ENCODE measurements at regions not wholly inside any gene's neighbourhood (a gene's known extent, or its start where the extent isn't known, plus 50 kb on each side); places are given as distances from the start of the nearest gene placed in this dataset.

DNA sequence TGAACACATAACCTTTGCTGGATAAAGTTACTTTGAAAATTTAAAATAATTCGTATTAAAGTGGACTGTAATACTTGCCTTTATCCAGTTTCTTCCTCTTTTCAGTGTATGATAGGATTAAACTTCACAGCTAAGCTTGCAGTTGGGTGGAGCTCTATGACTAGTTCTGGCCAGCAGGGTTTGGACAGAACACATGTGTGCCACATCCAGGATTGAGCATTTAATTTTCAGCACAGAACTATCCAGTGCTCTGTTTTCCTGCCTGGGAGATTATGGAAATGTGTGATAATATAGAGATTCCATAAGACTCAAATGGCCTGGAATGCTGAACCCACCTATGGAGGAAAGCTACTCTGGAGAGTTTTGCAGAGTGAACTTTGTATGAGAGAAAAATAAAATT, 200.2 kb downstream of the OSR1 start:
- no peaks in the 10 kb centered on the region for H3K27me3 Mint-ChIP-seq (ENCODE audit: unreplicated experiment)
- H3K27ac Mint-ChIP-seq (ENCODE audit: unreplicated experiment) = no peak overlapping the region
- CTCF ChIA-PET = no interaction called here
- no peaks in the 10 kb centered on the region for H3K36me3 Mint-ChIP-seq (ENCODE audit: insufficient read depth, unreplicated experiment)
- intact Hi-C loops (cut with micrococcal nuclease; ENCODE audit: unreplicated experiment) = no loop called here
- TF ChIP-seq, protein P1, sequence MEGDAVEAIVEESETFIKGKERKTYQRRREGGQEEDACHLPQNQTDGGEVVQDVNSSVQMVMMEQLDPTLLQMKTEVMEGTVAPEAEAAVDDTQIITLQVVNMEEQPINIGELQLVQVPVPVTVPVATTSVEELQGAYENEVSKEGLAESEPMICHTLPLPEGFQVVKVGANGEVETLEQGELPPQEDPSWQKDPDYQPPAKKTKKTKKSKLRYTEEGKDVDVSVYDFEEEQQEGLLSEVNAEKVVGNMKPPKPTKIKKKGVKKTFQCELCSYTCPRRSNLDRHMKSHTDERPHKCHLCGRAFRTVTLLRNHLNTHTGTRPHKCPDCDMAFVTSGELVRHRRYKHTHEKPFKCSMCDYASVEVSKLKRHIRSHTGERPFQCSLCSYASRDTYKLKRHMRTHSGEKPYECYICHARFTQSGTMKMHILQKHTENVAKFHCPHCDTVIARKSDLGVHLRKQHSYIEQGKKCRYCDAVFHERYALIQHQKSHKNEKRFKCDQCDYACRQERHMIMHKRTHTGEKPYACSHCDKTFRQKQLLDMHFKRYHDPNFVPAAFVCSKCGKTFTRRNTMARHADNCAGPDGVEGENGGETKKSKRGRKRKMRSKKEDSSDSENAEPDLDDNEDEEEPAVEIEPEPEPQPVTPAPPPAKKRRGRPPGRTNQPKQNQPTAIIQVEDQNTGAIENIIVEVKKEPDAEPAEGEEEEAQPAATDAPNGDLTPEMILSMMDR (IDR thresholded peaks at IDR 0.05; ENCODE audit: unreplicated experiment) = no peak
- H3K4me3 Mint-ChIP-seq (ENCODE audit: low read depth, unreplicated experiment) = no peak overlapping the region
- H3K4me1 Mint-ChIP-seq (ENCODE audit: low read depth, unreplicated experiment) = no peaks in the 10 kb centered on the region
- peaks cover 7% of the 10 kb centered on the region for H3K9me3 Mint-ChIP-seq (ENCODE audit: low read depth, unreplicated experiment)
- no peak for DNase-seq
- no TSS peak for BruUV-seq (replicated peaks)

DNA sequence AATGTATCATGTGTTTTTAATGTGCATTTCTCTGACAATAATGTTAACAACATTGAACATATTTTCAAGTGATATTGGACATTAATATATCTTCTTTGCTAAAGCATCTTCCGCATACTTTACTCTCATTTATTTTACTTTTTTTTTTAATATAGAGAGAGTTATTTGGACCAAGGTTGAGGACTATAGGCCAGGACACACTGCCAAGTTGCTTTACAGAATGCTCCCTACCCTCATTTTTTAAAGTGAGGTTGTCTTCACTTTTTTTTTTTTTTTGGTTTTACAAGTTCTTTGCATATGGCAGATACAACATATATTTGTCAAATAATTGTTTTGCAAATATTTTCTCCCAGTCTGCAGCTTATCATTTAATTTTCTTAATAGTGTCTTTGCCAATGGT, 201.8 kb downstream of the OSR1 start:
- H3K36me3 Mint-ChIP-seq (ENCODE audit: insufficient read depth, unreplicated experiment) = no peaks in the 10 kb centered on the region
- CTCF ChIA-PET = no interaction called here
- no peak overlapping the region for H3K4me3 Mint-ChIP-seq (ENCODE audit: low read depth, unreplicated experiment)
- no TSS peak for BruUV-seq (replicated peaks)
- no peak for DNase-seq
- H3K27ac Mint-ChIP-seq (ENCODE audit: unreplicated experiment) = no peak overlapping the region
- H3K4me1 Mint-ChIP-seq (ENCODE audit: low read depth, unreplicated experiment) = no peaks in the 10 kb centered on the region
- TF ChIP-seq, protein P1 (IDR thresholded peaks at IDR 0.05; ENCODE audit: unreplicated experiment) = no peak
- H3K9me3 Mint-ChIP-seq (ENCODE audit: low read depth, unreplicated experiment) = peaks cover 10% of the 10 kb centered on the region
- no peaks in the 10 kb centered on the region for H3K27me3 Mint-ChIP-seq (ENCODE audit: unreplicated experiment)
- intact Hi-C loops (cut with micrococcal nuclease; ENCODE audit: unreplicated experiment) = no loop called here

DNA sequence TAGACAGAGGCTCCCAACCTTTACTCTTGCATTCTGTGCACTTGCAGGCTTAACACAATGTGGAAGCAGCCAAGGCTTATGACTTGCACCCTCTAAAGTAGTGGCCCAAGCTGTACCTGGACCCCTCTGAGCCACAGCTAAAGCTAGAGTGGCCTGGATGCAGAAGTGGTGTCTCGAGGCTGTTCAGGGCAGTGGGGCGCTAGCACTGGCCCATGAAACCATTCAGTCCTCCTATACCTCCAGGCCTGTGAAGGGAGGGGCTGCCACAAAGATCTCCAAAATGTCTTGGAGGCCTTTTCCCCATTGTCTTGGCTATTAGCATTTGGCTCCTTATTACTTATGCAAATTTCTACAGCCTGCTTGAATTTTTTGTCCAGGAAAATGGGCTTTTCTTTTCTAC, 207.7 kb downstream of the OSR1 start:
- BruUV-seq (replicated peaks) = no TSS peak
- H3K4me1 Mint-ChIP-seq (ENCODE audit: low read depth, unreplicated experiment) = no peaks in the 10 kb centered on the region
- no peaks in the 10 kb centered on the region for H3K27me3 Mint-ChIP-seq (ENCODE audit: unreplicated experiment)
- peaks cover 14% of the 10 kb centered on the region for H3K9me3 Mint-ChIP-seq (ENCODE audit: low read depth, unreplicated experiment)
- CTCF ChIA-PET = no interaction called here
- H3K36me3 Mint-ChIP-seq (ENCODE audit: insufficient read depth, unreplicated experiment) = no peaks in the 10 kb centered on the region
- H3K27ac Mint-ChIP-seq (ENCODE audit: unreplicated experiment) = no peak overlapping the region
- DNase-seq = no peak
- H3K4me3 Mint-ChIP-seq (ENCODE audit: low read depth, unreplicated experiment) = no peak overlapping the region
- TF ChIP-seq, protein P1 (IDR thresholded peaks at IDR 0.05; ENCODE audit: unreplicated experiment) = no peak
- intact Hi-C loops (cut with micrococcal nuclease; ENCODE audit: unreplicated experiment) = no loop called here

DNA sequence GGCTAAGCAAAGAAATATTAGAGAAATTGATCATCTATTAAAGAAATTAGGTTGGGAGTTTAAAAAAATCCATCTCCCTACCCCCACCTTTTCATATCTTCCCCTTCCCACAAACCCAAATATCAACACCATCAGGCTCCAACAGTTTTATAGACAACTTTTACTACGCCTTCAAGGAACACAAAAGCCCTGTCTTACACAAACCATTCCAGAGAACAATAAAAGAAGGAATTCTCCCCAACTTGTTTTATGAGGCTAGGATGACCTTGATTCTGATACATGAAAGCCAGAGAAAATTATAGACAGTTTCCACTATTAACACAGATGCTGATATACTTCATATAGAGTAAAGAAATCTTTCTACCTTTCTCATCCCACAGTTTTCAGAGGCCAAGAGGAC, 211.6 kb downstream of the OSR1 start:
- H3K27me3 Mint-ChIP-seq (ENCODE audit: unreplicated experiment) = no peaks in the 10 kb centered on the region
- intact Hi-C loops (cut with micrococcal nuclease; ENCODE audit: unreplicated experiment) = loop anchor here (1.0 to 10.0 kb wide), 2 partner anchors 109 to 198 kb away; no protein-coding TSS in a partner anchor
- peaks cover 11% of the 10 kb centered on the region for H3K9me3 Mint-ChIP-seq (ENCODE audit: low read depth, unreplicated experiment)
- no peak overlapping the region for H3K4me3 Mint-ChIP-seq (ENCODE audit: low read depth, unreplicated experiment)
- CTCF ChIA-PET = no interaction called here
- no peak overlapping the region for H3K27ac Mint-ChIP-seq (ENCODE audit: unreplicated experiment)
- TF ChIP-seq, protein P1 (IDR thresholded peaks at IDR 0.05; ENCODE audit: unreplicated experiment) = no peak
- DNase-seq = no peak
- peaks cover 3% of the 10 kb centered on the region for H3K4me1 Mint-ChIP-seq (ENCODE audit: low read depth, unreplicated experiment)
- no TSS peak for BruUV-seq (replicated peaks)
- no peaks in the 10 kb centered on the region for H3K36me3 Mint-ChIP-seq (ENCODE audit: insufficient read depth, unreplicated experiment)

All from Calu3 (cell line).